Erythroblast (primary cell): ENCODE measurements at regions not wholly inside any gene's neighbourhood (a gene's known extent, or its start where the extent isn't known, plus 50 kb on each side); places are given as distances from the start of the nearest gene placed in this dataset.

Experiments used
- GATA1 ChIP-seq: IDR thresholded peaks from 2 replicates; pipeline ENCODE4 v1.6.1; 2011; ENCODE audit warnings: low read depth, mild to moderate bottlenecking, control low read depth, low read length, moderate library complexity
- POLR2A ChIP-seq: IDR thresholded peaks from 2 replicates; pipeline ENCODE4 v1.6.1; 2011; ENCODE audit warnings: mild to moderate bottlenecking, low read length

DNA sequence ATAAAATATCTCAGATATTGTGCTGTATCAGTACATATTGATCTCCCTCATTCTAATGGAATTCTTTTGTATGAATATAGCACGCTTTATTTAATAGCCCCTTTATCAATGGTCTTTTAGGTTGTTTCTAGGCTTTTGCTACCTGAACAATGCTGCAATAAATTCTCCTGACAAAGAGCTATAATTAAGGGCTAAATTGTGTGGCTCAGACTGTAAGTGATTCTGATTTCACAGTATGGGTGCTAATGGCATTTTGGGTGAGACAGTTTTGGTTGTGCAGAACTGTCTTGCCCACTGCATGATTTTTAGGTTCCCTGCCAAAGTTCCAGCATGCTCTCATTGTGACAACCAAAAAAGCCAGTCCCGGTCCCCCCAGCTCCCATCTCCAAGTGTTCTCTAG lies 363.2 kb downstream of the REEP3 start:
- TF ChIP-seq POLR2A = no peak
- TF ChIP-seq GATA1 = no peak
